IPS DF 6.9 (cell line): ENCODE measurements at regions not wholly inside any gene's neighbourhood (a gene's known extent, or its start where the extent isn't known, plus 50 kb on each side); places are given as distances from the start of the nearest gene placed in this dataset.
"Not testable (repeated sequence)": the region's sequence is repeated elsewhere in the genome, so short reads cannot be mapped to it uniquely, and the experiment has no call there.

Experiments
- DNase-seq: peaks from one replicate; pipeline ENCODE4 v3.0.0-alpha.2; 2013; ENCODE audit warnings: low read depth, low spot score
- H3K27ac ChIP-seq: one replicate; pipeline ENCODE4 v1.5.1; 2013; ENCODE audit warnings: low read length, control low read depth
- H3K27me3 ChIP-seq: 2 replicates; pipeline ENCODE4 v1.6.1; 2013; ENCODE audit warnings: mild to moderate bottlenecking, low read length; ENCODE audit not compliant: control insufficient read depth, insufficient read depth
- H3K36me3 ChIP-seq: 2 replicates; pipeline ENCODE4 v1.6.1; 2013; ENCODE audit warnings: low read length; ENCODE audit not compliant: control insufficient read depth, insufficient read depth
- H3K4me1 ChIP-seq: 2 replicates; pipeline ENCODE4 v1.6.1; 2013; ENCODE audit warnings: low read length; ENCODE audit not compliant: control insufficient read depth, insufficient read depth
- H3K4me3 ChIP-seq: 2 replicates; pipeline ENCODE4 v1.5.1; 2013; ENCODE audit warnings: mild to moderate bottlenecking, low read length
- H3K9me3 ChIP-seq: 2 replicates; pipeline ENCODE4 v1.6.1; 2013; ENCODE audit warnings: low read length, inconsistent platforms; ENCODE audit not compliant: control insufficient read depth, insufficient read depth
- WGBS: extraction: QIAGEN DNeasy Blood & Tissue Kit; methylation state at CpG from one replicate; pipeline ENCODE4 v1.1.7; 2013; ENCODE audit warnings: mixed read lengths, missing lambda C conversion rate; ENCODE audit not compliant: insufficient read length, insufficient coverage; 5-methylcytosine and 5-hydroxymethylcytosine counted together

DNA sequence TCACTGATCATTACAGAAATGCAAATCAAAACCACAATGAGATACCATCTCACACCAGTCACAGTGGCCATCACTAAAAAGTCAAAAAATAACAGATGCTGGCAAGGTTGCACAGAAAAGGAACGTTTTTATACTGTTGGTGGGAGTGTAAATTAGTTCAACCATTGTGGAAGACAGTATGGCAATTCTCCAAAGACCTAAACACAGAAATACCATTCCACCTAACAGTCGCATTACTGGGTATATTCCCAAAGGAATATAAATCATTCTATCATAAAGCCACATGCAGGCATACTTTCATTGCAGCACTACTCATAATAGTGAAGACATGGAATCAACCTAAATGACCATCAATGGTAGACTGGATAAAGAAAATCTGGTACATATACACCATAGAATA lies 83.2 kb upstream of the ARID5B start:
- not testable (repeated sequence) for H3K27me3 ChIP-seq, H3K4me1 ChIP-seq, H3K36me3 ChIP-seq, DNase-seq, H3K4me3 ChIP-seq, H3K9me3 ChIP-seq, H3K27ac ChIP-seq
- WGBS: no CpG with 5 or more reads among the region's 2 CpGs

DNA sequence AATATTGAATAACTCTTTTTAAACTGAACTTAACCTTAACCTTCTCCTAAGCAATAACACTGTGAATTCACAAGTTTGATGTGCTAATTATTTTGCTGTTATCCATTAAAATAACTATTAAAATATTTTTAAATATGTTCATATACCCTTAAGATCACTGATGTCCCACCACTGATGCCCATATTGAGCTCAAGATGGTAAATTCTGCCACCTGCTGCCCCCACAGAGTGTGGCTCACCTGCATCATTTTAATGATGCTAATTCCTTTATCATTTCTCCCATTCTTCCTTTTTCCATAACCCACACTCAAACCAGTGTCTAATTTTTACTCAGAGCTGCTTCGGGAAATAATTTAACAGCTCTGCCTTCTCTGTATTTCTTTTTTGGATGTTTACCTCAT lies 82.3 kb upstream of the ARID5B start:
- H3K36me3 ChIP-seq: no peaks in the 10 kb centered on the region
- no CpG with 5 or more reads among the region's 1 CpG for WGBS
- H3K27ac ChIP-seq: no peak overlapping the region
- no peaks in the 10 kb centered on the region; the same call in 1 of the 2 replicates for H3K27me3 ChIP-seq
- H3K4me3 ChIP-seq: no peak overlapping the region
- no peaks in the 10 kb centered on the region; the same call in 1 of the 2 replicates for H3K4me1 ChIP-seq
- DNase-seq: no peak
- H3K9me3 ChIP-seq: no peaks in the 10 kb centered on the region

DNA sequence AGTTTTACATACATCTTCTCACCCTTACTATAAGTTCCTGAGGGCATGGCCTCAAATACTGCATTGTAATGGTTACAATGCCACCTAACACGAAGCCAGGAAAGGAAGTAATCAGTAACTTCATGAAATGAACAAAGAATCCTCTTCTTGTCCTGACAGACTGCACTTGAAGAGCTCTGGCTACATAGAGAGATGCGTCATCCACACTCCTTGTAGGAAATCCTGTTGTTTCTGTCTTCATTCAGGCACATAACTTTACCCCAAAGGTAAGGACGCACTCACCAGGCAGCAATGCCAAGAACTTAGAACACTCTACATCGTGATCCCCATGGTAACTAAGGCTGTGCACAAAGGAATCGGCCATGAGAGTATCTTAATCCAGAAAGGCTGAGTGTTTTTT lies 80.3 kb upstream of the ARID5B start:
- no peak overlapping the region for H3K4me3 ChIP-seq
- no peaks in the 10 kb centered on the region; the same call in 1 of the 2 replicates for H3K4me1 ChIP-seq
- H3K9me3 ChIP-seq: no peaks in the 10 kb centered on the region
- no peak for DNase-seq
- WGBS: no CpG with 5 or more reads among the region's 5 CpGs
- H3K27me3 ChIP-seq: no peaks in the 10 kb centered on the region; the same call in 1 of the 2 replicates
- H3K36me3 ChIP-seq: no peaks in the 10 kb centered on the region
- H3K27ac ChIP-seq: no peak overlapping the region

DNA sequence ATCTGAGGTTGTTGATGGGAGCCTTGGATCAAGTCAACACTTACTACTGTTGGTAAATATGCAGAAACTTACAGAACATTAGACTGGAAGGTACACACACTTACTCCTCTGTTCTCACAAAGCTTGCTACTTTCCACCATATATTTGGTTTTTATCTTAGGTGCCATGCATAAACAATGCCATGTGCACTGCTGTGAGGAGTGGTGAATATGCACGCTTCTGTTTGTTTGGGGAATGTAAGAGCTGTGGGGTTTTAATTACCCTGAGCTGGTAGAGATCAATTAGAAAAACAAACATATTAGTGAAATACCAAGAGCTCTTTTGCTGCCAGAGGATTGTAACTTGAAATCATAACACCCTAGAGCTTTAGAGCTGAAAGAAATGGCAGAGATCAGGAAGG lies 79.8 kb upstream of the ARID5B start:
- no peak overlapping the region for H3K4me3 ChIP-seq
- no peaks in the 10 kb centered on the region; the same call in 1 of the 2 replicates for H3K27me3 ChIP-seq
- no CpG with 5 or more reads among the region's 1 CpG for WGBS
- H3K27ac ChIP-seq: no peak overlapping the region
- no peak for DNase-seq
- no peaks in the 10 kb centered on the region for H3K9me3 ChIP-seq
- no peaks in the 10 kb centered on the region for H3K36me3 ChIP-seq
- H3K4me1 ChIP-seq: no peaks in the 10 kb centered on the region; the same call in 1 of the 2 replicates

DNA sequence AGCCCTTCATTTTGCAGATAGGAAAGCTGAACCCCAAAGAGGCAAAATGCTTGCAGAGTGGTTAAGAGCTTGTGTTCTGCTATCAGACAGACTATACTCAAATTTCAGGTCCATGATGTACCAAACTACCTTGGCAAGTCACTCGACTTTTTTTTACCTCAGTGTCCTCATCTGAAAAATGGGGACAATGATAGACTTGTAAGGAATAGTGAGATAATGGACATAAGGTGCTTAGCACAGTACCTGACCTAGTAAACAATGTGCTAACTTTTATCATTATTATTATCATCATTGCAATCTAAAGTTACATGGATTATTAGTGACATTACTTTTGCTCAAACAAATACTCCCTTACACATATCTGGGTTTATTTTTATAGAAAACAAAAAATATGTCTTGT lies 79.4 kb upstream of the ARID5B start:
- WGBS: no CpG with 5 or more reads among the region's 1 CpG
- Histone ChIP-seq H3K27me3 (no peaks in the 10 kb centered on the region; the same call in 1 of the 2 replicates), H3K4me1 (no peaks in the 10 kb centered on the region; the same call in 1 of the 2 replicates), H3K27ac (no peak overlapping the region), H3K4me3 (no peak overlapping the region), H3K36me3 (no peaks in the 10 kb centered on the region), H3K9me3 (no peaks in the 10 kb centered on the region)
- DNase-seq: no peak

DNA sequence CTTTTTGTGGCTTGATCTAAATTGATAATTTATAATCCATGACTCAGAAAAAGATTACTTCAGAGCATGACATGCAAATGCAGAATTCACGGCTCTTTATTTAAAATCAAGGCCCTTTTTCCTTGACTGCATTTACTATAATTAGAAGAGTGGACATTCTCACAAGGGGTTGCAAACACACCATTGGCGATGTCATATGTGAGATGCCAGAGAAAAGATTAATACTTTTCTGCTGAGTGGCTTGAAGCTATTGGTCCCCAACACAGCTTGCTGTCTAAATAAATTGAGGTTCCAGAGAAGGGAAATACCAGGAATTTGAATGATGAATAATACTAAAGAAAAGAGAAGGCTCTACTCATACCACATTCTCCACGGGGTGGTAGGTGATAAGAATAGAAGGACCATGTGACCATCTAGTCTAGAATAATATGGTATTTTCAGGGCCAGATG lies 78.7 kb upstream of the ARID5B start:
- H3K9me3 ChIP-seq: no peaks in the 10 kb centered on the region
- no peaks in the 10 kb centered on the region; the same call in 1 of the 2 replicates for H3K4me1 ChIP-seq
- no peak overlapping the region for H3K4me3 ChIP-seq
- no CpG with 5 or more reads among the region's 3 CpGs for WGBS
- H3K27me3 ChIP-seq: no peaks in the 10 kb centered on the region; the same call in 1 of the 2 replicates
- H3K36me3 ChIP-seq: no peaks in the 10 kb centered on the region
- no peak for DNase-seq
- no peak overlapping the region for H3K27ac ChIP-seq

DNA sequence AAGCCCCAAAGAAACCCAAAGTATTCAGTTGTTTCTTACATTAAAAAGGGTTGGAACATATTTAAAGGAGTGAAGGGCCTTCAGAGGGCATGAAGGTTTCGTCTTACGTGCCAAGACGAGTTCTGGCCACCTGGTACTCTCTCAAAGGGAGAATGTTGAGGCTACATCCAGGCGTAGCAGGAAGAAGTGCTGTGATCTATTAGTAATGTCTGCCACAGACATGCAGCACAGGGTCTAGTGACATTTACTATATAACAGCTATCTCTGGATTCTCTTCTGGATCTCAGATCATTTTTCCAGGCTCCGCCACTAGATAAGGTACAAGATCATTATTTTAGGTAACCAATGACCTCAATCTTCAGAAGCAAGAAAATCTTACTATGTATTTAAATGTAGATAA lies 76.5 kb upstream of the ARID5B start:
- Histone ChIP-seq H3K4me3 (no peak overlapping the region), H3K27ac (no peak overlapping the region), H3K4me1 (no peaks in the 10 kb centered on the region; the same call in 1 of the 2 replicates), H3K36me3 (no peaks in the 10 kb centered on the region), H3K9me3 (no peaks in the 10 kb centered on the region), H3K27me3 (no peaks in the 10 kb centered on the region; the same call in none of the 2 replicates)
- no CpG with 5 or more reads among the region's 5 CpGs for WGBS
- no peak for DNase-seq

DNA sequence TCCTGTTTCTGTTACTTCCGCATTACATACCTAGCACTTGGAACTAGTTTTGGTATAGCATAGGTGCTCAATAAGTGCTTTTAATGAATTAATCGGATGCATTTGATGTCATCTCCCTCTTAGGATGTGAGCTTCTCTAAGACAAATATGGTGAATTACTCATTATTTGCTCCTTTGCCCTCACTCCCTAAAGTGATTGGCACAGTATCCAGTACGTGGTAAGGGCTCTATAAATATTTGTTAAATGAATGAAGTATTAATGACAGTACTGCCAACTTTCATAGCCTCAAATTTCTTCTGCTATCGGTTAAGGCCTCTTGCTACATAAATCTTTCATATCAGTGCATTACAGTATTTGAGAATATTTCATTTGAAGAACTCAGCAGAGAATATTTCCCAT lies 75.9 kb upstream of the ARID5B start:
- no CpG with 5 or more reads among the region's 4 CpGs for WGBS
- Histone ChIP-seq H3K4me1 (no peaks in the 10 kb centered on the region; the same call in 1 of the 2 replicates), H3K27me3 (no peaks in the 10 kb centered on the region; the same call in none of the 2 replicates), H3K4me3 (no peak overlapping the region), H3K27ac (no peak overlapping the region), H3K9me3 (no peaks in the 10 kb centered on the region), H3K36me3 (no peaks in the 10 kb centered on the region)
- no peak for DNase-seq

DNA sequence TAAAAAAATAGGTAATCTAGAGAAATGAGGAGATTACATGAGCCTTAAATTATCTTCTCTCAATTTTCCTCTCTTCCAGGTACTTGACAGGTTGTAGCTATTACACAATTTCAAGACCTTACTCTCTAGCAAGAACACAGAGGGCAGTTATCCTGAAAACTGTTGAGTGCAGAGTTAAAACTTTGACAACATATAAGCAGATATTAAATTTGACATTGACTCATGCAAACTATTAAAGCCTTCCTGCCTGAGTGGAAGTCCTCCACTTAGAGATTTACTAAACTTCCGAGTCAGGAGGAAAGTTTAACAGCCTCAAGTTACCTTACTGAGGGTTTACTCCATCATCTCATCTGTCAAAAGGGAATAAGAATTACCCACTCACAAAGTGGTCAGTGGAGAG lies 73.5 kb upstream of the ARID5B start:
- no CpG with 5 or more reads among the region's 1 CpG for WGBS
- no peak for DNase-seq
- no peaks in the 10 kb centered on the region for H3K9me3 ChIP-seq
- H3K27ac ChIP-seq: no peak overlapping the region
- H3K4me3 ChIP-seq: no peak overlapping the region
- H3K27me3 ChIP-seq: no peaks in the 10 kb centered on the region; the same call in 1 of the 2 replicates
- H3K4me1 ChIP-seq: no peaks in the 10 kb centered on the region
- no peaks in the 10 kb centered on the region for H3K36me3 ChIP-seq

DNA sequence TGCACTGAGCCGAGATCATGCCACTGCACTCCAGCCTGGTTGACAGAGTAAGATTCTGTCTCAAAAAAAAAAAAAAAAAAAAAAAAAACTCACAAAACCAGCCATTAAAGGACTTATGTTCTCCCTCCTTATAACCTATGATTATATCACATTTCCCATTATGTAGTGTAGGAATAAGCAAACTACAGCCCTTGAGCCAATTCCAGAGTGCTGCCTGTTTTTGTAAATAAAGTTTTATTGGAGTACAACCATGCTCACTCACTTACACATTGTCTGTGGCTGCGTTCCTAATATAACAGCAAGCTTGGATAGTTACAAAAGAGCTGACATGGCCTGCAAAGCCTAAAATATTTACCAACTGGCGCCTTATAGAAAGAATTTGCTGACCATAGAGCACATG lies 72.7 kb upstream of the ARID5B start:
- no peaks in the 10 kb centered on the region; the same call in 1 of the 2 replicates for H3K27me3 ChIP-seq
- H3K27ac ChIP-seq: no peak overlapping the region
- no peak for DNase-seq
- WGBS: no CpG with 5 or more reads among the region's 3 CpGs
- no peaks in the 10 kb centered on the region for H3K4me1 ChIP-seq
- H3K36me3 ChIP-seq: no peaks in the 10 kb centered on the region
- no peak overlapping the region for H3K4me3 ChIP-seq
- H3K9me3 ChIP-seq: no peaks in the 10 kb centered on the region
